ENCODE measurements at regions not wholly inside any gene's neighbourhood (a gene's known extent, or its start where the extent isn't known, plus 50 kb on each side); places are given as distances from the start of the nearest gene placed in this dataset.
"Not testable (repeated sequence)": the region's sequence is repeated elsewhere in the genome, so short reads cannot be mapped to it uniquely, and the experiment has no call there.

DNA sequence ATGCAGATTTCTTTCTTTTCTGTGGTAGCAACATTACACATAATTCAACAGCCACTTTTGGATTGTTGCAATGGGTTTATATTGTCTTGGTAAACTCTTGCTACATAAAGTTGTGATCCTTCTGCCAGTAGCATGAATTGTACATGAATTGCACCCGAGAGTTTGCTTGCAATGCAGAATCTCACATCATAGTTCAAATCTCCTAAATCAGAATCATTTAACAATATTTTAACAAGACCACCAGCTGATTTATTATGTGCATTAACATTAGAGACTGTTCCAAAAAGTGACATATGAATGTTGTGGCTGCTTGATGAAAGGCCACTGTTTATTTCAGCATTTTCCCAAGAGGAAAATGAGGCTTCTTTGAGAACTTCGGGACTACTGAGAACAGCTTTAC is 1491.8 kb upstream of the NUDT12 start:
- no peaks in the 10 kb centered on the region for H3K9me3 ChIP-seq (ENCODE audit: control insufficient read depth, low read length)
- H3K4me1 ChIP-seq (ENCODE audit: control insufficient read depth in 1 of 2, insufficient read depth in 2 of 2, low read length in 2 of 2) = no peaks in the 10 kb centered on the region
- no peak overlapping the region for H3K4me3 ChIP-seq (ENCODE audit: low read length in 2 of 2)
- H3K36me3 ChIP-seq (ENCODE audit: control insufficient read depth in 1 of 2, insufficient read depth in 2 of 2, low read length in 1 of 2) = no peaks in the 10 kb centered on the region
- 48 to 50% methylated on average over 2 of the region's 2 CpGs for WGBS, 2 donors
- DNase-seq (no peak), ATAC-seq (ENCODE audit: low FRiP score) (no peak)
- H3K27me3 ChIP-seq (ENCODE audit: control insufficient read depth in 1 of 2, insufficient read depth in 2 of 2, low read length in 1 of 2) = no peaks in the 10 kb centered on the region
- H3K27ac ChIP-seq (ENCODE audit: low read depth in 1 of 2, low read length in 2 of 2) = no peak overlapping the region
- intact Hi-C loops (cut with DNase I) = no loop called here

DNA sequence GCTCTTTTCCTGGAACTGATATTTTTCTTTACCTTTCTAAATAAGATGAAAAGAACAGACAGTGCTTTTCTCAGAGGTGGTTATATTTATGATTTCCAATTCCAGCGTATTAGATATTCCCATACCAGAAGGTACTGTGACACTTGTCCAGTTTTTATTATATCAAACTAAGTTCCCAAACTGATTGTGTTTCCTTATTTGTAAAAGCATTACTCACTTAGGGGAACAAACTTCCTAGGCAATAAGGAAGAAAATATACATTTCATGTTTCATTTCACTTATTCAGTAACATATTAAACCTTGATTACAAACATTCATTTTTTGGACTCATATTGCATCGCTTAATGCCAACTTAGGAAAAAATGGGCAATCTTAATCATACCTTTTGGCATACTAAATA is 1480.0 kb upstream of the NUDT12 start:
- ATAC-seq (ENCODE audit: low FRiP score) (no peak), DNase-seq (no peak)
- intact Hi-C loops (cut with DNase I) = no loop called here
- no peaks in the 10 kb centered on the region for H3K9me3 ChIP-seq (ENCODE audit: control insufficient read depth, low read length)
- H3K4me1 ChIP-seq (ENCODE audit: control insufficient read depth in 1 of 2, insufficient read depth in 2 of 2, low read length in 2 of 2) = no peaks in the 10 kb centered on the region
- WGBS, 2 donors = 91 to 95% methylated on average over 2 of the region's 2 CpGs
- no peak overlapping the region for H3K27ac ChIP-seq (ENCODE audit: low read depth in 1 of 2, low read length in 2 of 2)
- no peaks in the 10 kb centered on the region for H3K36me3 ChIP-seq (ENCODE audit: control insufficient read depth in 1 of 2, insufficient read depth in 2 of 2, low read length in 1 of 2)
- no peak overlapping the region for H3K4me3 ChIP-seq (ENCODE audit: low read length in 2 of 2)
- H3K27me3 ChIP-seq (ENCODE audit: control insufficient read depth in 1 of 2, insufficient read depth in 2 of 2, low read length in 1 of 2) = no peaks in the 10 kb centered on the region

DNA sequence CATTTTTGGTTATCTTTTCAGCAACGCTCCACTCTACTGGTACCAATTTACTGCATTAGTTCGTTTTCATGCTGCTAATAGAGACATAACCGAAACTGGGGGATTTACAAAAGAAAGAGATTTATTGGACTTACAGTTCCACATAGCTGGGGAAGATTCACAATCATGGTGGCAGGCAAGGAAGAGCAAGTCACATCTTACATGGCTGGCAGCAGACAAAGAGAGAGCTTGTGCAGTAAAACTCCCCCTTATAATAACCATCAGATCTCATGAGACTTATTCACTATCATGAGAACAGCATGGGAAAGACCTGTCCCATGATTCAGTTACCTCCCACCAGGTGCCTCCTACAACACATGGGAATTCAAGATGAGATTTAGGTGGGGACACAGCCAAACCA is 1474.2 kb upstream of the NUDT12 start:
- DNase-seq; H3K4me3 ChIP-seq (ENCODE audit: low read length in 2 of 2); H3K27ac ChIP-seq (ENCODE audit: low read depth in 1 of 2, low read length in 2 of 2); H3K4me1 ChIP-seq (ENCODE audit: control insufficient read depth in 1 of 2, insufficient read depth in 2 of 2, low read length in 2 of 2); H3K27me3 ChIP-seq (ENCODE audit: control insufficient read depth in 1 of 2, insufficient read depth in 2 of 2, low read length in 1 of 2); ATAC-seq (ENCODE audit: low FRiP score); H3K36me3 ChIP-seq (ENCODE audit: control insufficient read depth in 1 of 2, insufficient read depth in 2 of 2, low read length in 1 of 2); H3K9me3 ChIP-seq (ENCODE audit: control insufficient read depth, low read length); intact Hi-C loops (cut with DNase I): not testable (repeated sequence)
- WGBS, 2 donors = 95 to 99% methylated on average over 3 of the region's 3 CpGs

DNA sequence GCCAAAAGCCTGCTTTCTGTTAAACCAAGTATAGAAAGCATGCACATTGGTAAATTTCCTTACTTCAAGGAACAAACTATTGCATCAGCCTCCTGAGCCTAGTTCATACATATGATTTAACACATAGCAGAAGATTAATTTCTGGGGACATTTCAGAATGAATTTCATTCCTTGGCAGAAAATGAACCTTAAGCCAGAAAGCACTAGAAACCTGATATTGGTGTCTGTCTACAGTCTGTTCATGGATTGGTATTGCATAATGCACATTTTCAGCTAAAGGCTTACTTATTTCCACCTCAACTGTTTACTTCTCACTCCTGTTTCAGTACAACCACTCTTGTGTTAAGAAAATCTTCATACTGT is 1471.8 kb upstream of the NUDT12 start:
- ATAC-seq (ENCODE audit: low FRiP score) (no peak), DNase-seq (no peak)
- Histone ChIP-seq H3K36me3 (ENCODE audit: control insufficient read depth in 1 of 2, insufficient read depth in 2 of 2, low read length in 1 of 2) (no peaks in the 10 kb centered on the region), H3K4me1 (ENCODE audit: control insufficient read depth in 1 of 2, insufficient read depth in 2 of 2, low read length in 2 of 2) (no peaks in the 10 kb centered on the region), H3K27ac (ENCODE audit: low read depth in 1 of 2, low read length in 2 of 2) (no peak overlapping the region), H3K4me3 (ENCODE audit: low read length in 2 of 2) (no peak overlapping the region), H3K27me3 (ENCODE audit: control insufficient read depth in 1 of 2, insufficient read depth in 2 of 2, low read length in 1 of 2) (no peaks in the 10 kb centered on the region), H3K9me3 (ENCODE audit: control insufficient read depth, low read length) (no peaks in the 10 kb centered on the region)
- intact Hi-C loops (cut with DNase I) = no loop called here

DNA sequence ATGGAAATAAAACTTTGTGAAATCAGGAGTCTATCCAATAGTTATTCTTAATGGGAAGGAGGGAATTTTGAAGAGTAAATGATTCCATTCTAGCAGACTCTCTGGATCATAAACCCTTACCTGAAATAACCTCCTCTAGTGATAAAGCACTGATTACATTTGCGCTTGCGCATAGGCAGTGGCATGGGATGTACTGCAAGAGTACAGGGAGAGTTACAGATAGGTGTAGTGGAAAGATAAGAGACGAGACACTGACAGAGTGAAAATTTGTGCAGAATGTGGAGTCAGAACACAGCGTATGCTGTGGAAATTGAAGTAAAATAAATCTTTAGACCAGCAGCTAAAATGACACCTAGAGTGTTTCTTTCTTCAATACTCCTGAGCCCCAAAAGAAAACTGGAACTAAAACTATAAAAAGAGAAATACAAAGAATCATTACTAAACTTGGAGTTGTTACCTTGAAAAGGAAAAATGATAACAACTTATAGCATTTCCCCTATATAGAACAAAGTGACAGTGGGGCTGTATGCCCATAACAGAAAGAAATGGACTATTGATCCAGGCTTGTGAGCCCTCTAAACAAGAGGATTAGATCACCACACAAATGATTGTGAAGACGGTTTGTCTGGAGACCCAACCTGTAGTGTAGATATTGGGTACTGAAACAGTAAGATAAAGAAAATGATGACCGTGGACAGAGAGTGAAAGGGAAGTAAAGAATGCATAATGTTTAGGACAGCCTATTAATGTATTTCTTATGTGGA is 1471.2 kb upstream of the NUDT12 start:
- WGBS, 2 donors = 68 to 69% methylated on average over 6 of the region's 6 CpGs
- Histone ChIP-seq H3K27ac (ENCODE audit: low read depth in 1 of 2, low read length in 2 of 2) (no peak overlapping the region), H3K4me1 (ENCODE audit: control insufficient read depth in 1 of 2, insufficient read depth in 2 of 2, low read length in 2 of 2) (no peaks in the 10 kb centered on the region), H3K9me3 (ENCODE audit: control insufficient read depth, low read length) (no peaks in the 10 kb centered on the region), H3K4me3 (ENCODE audit: low read length in 2 of 2) (no peak overlapping the region), H3K36me3 (ENCODE audit: control insufficient read depth in 1 of 2, insufficient read depth in 2 of 2, low read length in 1 of 2) (no peaks in the 10 kb centered on the region), H3K27me3 (ENCODE audit: control insufficient read depth in 1 of 2, insufficient read depth in 2 of 2, low read length in 1 of 2) (no peaks in the 10 kb centered on the region)
- ATAC-seq (ENCODE audit: low FRiP score) = no peak
- intact Hi-C loops (cut with DNase I) = no loop called here
- no peak for DNase-seq

DNA sequence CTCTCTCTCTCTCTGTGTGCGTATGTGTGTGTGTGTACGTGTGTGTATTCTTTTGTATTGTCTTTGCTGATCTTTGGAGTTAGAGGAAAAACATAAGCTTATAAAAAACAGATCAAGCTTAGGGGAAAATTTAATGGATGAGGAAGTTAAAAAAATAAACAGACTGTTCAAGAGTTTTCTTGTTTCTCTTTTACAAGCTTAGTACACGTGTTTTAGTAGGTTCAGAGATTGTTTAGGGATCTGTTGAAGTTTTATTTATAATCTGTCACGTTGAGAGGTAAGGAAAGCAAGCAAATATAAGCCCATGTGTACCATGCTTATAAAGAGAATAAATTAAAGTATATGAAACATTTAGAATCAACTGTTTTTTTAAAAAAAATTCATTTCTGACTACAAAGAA is 1470.3 kb upstream of the NUDT12 start:
- H3K36me3 ChIP-seq (ENCODE audit: control insufficient read depth in 1 of 2, insufficient read depth in 2 of 2, low read length in 1 of 2) = no peaks in the 10 kb centered on the region
- no peak for DNase-seq
- no peak overlapping the region for H3K4me3 ChIP-seq (ENCODE audit: low read length in 2 of 2)
- WGBS, 2 donors = 27 to 56% methylated on average over 4 of the region's 4 CpGs
- H3K9me3 ChIP-seq (ENCODE audit: control insufficient read depth, low read length) = no peaks in the 10 kb centered on the region
- intact Hi-C loops (cut with DNase I) = no loop called here
- no peaks in the 10 kb centered on the region for H3K4me1 ChIP-seq (ENCODE audit: control insufficient read depth in 1 of 2, insufficient read depth in 2 of 2, low read length in 2 of 2)
- no peak overlapping the region for H3K27ac ChIP-seq (ENCODE audit: low read depth in 1 of 2, low read length in 2 of 2)
- ATAC-seq (ENCODE audit: low FRiP score) = no peak
- no peaks in the 10 kb centered on the region for H3K27me3 ChIP-seq (ENCODE audit: control insufficient read depth in 1 of 2, insufficient read depth in 2 of 2, low read length in 1 of 2)

DNA sequence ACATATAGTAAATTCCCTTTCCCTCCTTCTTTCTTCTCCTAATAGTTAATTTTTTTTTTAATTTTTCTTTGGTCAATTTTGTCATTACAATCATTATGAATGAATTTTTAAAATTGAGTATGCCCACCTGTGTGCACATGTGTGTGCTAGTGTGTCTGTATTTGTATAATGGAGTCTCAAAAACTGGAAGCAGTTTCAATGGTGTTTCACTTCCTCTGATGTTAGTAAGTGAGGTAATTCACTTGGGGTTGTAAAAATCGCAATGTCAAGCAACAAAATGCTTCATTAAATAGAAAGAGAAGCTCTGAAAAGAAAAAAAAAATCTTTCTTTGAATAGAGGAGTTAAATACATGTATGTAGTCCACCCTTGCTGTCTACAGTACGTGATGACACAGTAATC is 1467.6 kb upstream of the NUDT12 start:
- H3K4me1 ChIP-seq (ENCODE audit: control insufficient read depth in 1 of 2, insufficient read depth in 2 of 2, low read length in 2 of 2) = peaks cover 0 to 1% of the 10 kb centered on the region in 2 donors
- no peaks in the 10 kb centered on the region for H3K27me3 ChIP-seq (ENCODE audit: control insufficient read depth in 1 of 2, insufficient read depth in 2 of 2, low read length in 1 of 2)
- H3K4me3 ChIP-seq (ENCODE audit: low read length in 2 of 2) = no peak overlapping the region
- WGBS, 2 donors = 88 to 93% methylated on average over 2 of the region's 2 CpGs
- ATAC-seq (ENCODE audit: low FRiP score) (no peak), DNase-seq (no peak)
- H3K27ac ChIP-seq (ENCODE audit: low read depth in 1 of 2, low read length in 2 of 2) = no peak overlapping the region
- H3K36me3 ChIP-seq (ENCODE audit: control insufficient read depth in 1 of 2, insufficient read depth in 2 of 2, low read length in 1 of 2) = no peaks in the 10 kb centered on the region
- intact Hi-C loops (cut with DNase I) = no loop called here
- no peaks in the 10 kb centered on the region for H3K9me3 ChIP-seq (ENCODE audit: control insufficient read depth, low read length)

DNA sequence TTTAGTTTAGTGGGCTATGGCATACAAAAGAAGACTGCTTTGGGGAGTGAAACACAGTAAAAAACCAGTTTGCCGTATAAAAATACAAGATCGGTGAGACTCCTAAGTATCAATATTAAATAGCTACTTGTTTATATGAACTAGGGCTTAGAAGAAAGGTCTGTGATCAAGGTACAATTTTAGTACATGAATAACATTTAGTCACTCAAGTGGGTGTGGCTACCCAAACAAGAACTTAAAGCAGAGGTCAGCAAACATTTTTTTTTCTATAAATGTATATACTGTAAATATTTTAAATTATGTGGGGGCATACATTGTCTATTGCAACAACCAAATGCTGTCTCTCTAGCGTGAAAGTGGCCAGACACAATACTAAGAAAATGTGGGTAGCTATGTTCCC is 1452.5 kb upstream of the NUDT12 start:
- H3K36me3 ChIP-seq (ENCODE audit: control insufficient read depth in 1 of 2, insufficient read depth in 2 of 2, low read length in 1 of 2) = no peaks in the 10 kb centered on the region
- intact Hi-C loops (cut with DNase I) = no loop called here
- no peak overlapping the region for H3K4me3 ChIP-seq (ENCODE audit: low read length in 2 of 2)
- no peak overlapping the region for H3K27ac ChIP-seq (ENCODE audit: low read depth in 1 of 2, low read length in 2 of 2)
- no peak for ATAC-seq (ENCODE audit: low FRiP score)
- 95 to 100% methylated on average over 3 of the region's 3 CpGs for WGBS, 2 donors
- H3K27me3 ChIP-seq (ENCODE audit: control insufficient read depth in 1 of 2, insufficient read depth in 2 of 2, low read length in 1 of 2) = no peaks in the 10 kb centered on the region
- DNase-seq = no peak
- no peaks in the 10 kb centered on the region for H3K4me1 ChIP-seq (ENCODE audit: control insufficient read depth in 1 of 2, insufficient read depth in 2 of 2, low read length in 2 of 2)
- no peaks in the 10 kb centered on the region for H3K9me3 ChIP-seq (ENCODE audit: control insufficient read depth, low read length)

DNA sequence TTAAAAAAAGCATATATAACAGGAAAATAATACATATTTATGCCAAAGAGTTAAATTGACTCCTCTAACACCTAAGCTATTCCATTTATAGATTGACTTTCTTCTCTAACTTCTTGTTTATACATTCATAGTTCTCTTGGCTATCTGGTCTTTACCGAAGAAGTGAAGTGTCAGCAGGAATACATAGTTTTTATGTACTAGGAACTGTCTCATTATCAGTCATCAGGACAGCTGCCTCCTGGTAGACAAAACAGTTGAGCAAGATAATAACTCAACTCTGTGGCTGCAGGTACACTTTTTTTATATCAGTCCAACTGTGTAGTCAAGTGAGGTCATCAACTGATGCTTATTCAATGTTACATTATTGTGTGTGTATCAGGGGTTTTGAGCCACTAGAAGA is 1436.0 kb upstream of the NUDT12 start:
- intact Hi-C loops (cut with DNase I) = no loop called here
- H3K27me3 ChIP-seq (ENCODE audit: control insufficient read depth in 1 of 2, insufficient read depth in 2 of 2, low read length in 1 of 2) = no peaks in the 10 kb centered on the region
- no peak overlapping the region for H3K4me3 ChIP-seq (ENCODE audit: low read length in 2 of 2)
- H3K9me3 ChIP-seq (ENCODE audit: control insufficient read depth, low read length) = no peaks in the 10 kb centered on the region
- no peak overlapping the region for H3K27ac ChIP-seq (ENCODE audit: low read depth in 1 of 2, low read length in 2 of 2)
- no peak for ATAC-seq (ENCODE audit: low FRiP score)
- 72 to 78% methylated on average over 1 of the region's 1 CpG for WGBS, 2 donors
- H3K4me1 ChIP-seq (ENCODE audit: control insufficient read depth in 1 of 2, insufficient read depth in 2 of 2, low read length in 2 of 2) = no peaks in the 10 kb centered on the region
- DNase-seq = no peak
- no peaks in the 10 kb centered on the region for H3K36me3 ChIP-seq (ENCODE audit: control insufficient read depth in 1 of 2, insufficient read depth in 2 of 2, low read length in 1 of 2)

Data from aorta (tissue), 5 donors.